Astrocyte (in vitro differentiated cells and primary cell): ENCODE measurements at regions not wholly inside any gene's neighbourhood (a gene's known extent, or its start where the extent isn't known, plus 50 kb on each side); places are given as distances from the start of the nearest gene placed in this dataset.

ENCODE experiments used
- DNase-seq: peaks from one replicate; pipeline ENCODE4 v3.0.0-alpha.2; 2010; ENCODE audit warnings: low read depth
- FAIRE-seq: peaks from 2 replicates; lab custom pipeline; 2011; peaks lifted over from hg19 to GRCh38; lab: Jason Lieb, UNC
- H2AFZ ChIP-seq: 2 replicates; pipeline ENCODE4 v1.6.0; 2012; ENCODE audit warnings: low read depth, low read length, inconsistent platforms
- H3K27ac ChIP-seq: 2 replicates; pipeline ENCODE4 v1.5.1; 2011; ENCODE audit warnings: low read depth, low read length, inconsistent platforms
- H3K27me3 ChIP-seq: 2 replicates; pipeline ENCODE4 v1.6.0; 2011; ENCODE audit warnings: low read length, inconsistent platforms; ENCODE audit not compliant: insufficient read depth
- H3K36me3 ChIP-seq: 2 replicates; pipeline ENCODE4 v1.5.1; 2011; ENCODE audit warnings: low read length, inconsistent platforms; ENCODE audit not compliant: insufficient read depth
- H3K4me1 ChIP-seq: 2 replicates; pipeline ENCODE4 v1.5.1; 2011; ENCODE audit warnings: low read length, inconsistent platforms; ENCODE audit not compliant: insufficient read depth
- H3K4me2 ChIP-seq: 2 replicates; pipeline ENCODE4 v1.6.0; 2012; ENCODE audit warnings: low read length, inconsistent platforms
- H3K4me3 ChIP-seq: 2 replicates; pipeline ENCODE4 v1.5.1; 2011; ENCODE audit warnings: low read depth, mild to moderate bottlenecking, low read length, inconsistent platforms; ENCODE audit not compliant: insufficient read depth
- H3K79me2 ChIP-seq: 2 replicates; pipeline ENCODE4 v1.6.0; 2012; ENCODE audit warnings: mild to moderate bottlenecking, low read length, inconsistent platforms; ENCODE audit not compliant: insufficient read depth
- H3K9ac ChIP-seq: 2 replicates; pipeline ENCODE4 v1.6.0; 2012; ENCODE audit warnings: mild to moderate bottlenecking, low read length, inconsistent platforms
- H3K9me3 ChIP-seq: 2 replicates; pipeline ENCODE4 v1.5.1; 2012; ENCODE audit warnings: low read depth, mild to moderate bottlenecking, low read length, inconsistent platforms; ENCODE audit not compliant: insufficient read depth
- H4K20me1 ChIP-seq: 2 replicates; pipeline ENCODE4 v1.6.0; 2012; ENCODE audit warnings: low read length, inconsistent platforms; ENCODE audit not compliant: insufficient read depth
- H3K27ac Mint-ChIP-seq: one replicate; pipeline ENCODE4 v1.8.0; 2021; ENCODE audit warnings: mild to moderate bottlenecking, mixed read lengths; ENCODE audit not compliant: unreplicated experiment
- H3K27me3 Mint-ChIP-seq: one replicate; pipeline ENCODE4 v1.8.0; 2021; ENCODE audit warnings: low read depth, mixed read lengths; ENCODE audit not compliant: unreplicated experiment
- H3K36me3 Mint-ChIP-seq: one replicate; pipeline ENCODE4 v1.8.0; 2021; ENCODE audit warnings: low read depth, mixed read lengths; ENCODE audit not compliant: unreplicated experiment
- H3K4me1 Mint-ChIP-seq: one replicate; pipeline ENCODE4 v1.8.0; 2021; ENCODE audit warnings: low read depth, mixed read lengths; ENCODE audit not compliant: unreplicated experiment
- H3K4me3 Mint-ChIP-seq: one replicate; pipeline ENCODE4 v1.8.0; 2021; ENCODE audit warnings: mild to moderate bottlenecking, moderate library complexity, mixed read lengths; ENCODE audit not compliant: unreplicated experiment
- H3K9me3 Mint-ChIP-seq: one replicate; pipeline ENCODE4 v1.8.0; 2021; ENCODE audit warnings: mild to moderate bottlenecking, mixed read lengths; ENCODE audit not compliant: unreplicated experiment
- EZH2 ChIP-seq: IDR thresholded peaks from 2 replicates; pipeline ENCODE4 v1.6.1; 2012; ENCODE audit warnings: mild to moderate bottlenecking, low read length, inconsistent platforms; ENCODE audit not compliant: insufficient read depth
- TF ChIP-seq, protein P1 (sequence below): IDR thresholded peaks from 2 replicates; pipeline ENCODE4 v1.5.1; 2011; ENCODE audit warnings: low read depth, mild to moderate bottlenecking, inconsistent platforms, low read length, moderate library complexity; ENCODE audit not compliant: insufficient read depth

DNA sequence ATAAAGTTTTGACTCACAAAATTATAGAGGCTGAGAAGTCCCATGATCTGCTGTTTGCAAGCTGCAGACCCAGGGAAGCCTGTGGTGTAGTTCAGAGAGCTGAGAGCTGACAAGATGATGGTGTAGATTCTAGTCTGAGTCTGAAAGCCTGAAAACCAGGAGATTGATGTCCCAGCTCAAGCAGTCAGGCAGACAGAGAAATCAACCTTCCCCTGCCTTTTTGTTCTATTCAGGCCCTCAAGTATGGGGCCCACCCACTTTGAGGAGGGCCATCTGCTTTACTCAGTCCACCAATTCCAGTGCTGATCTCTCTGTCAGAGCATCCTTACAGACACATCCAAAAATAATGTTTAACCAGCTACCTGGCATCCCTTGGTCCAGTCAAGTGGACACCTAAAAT is 479.6 kb downstream of the STK39 start:
- no peaks in the 10 kb centered on the region for H3K36me3 Mint-ChIP-seq
- H3K27ac Mint-ChIP-seq = no peak overlapping the region
- DNase-seq (no peak), FAIRE-seq (no peak)
- H3K4me3 Mint-ChIP-seq = no peak overlapping the region
- H3K9me3 ChIP-seq = no peaks in the 10 kb centered on the region
- H2AFZ ChIP-seq = no peak overlapping the region
- no peak overlapping the region for H3K27ac ChIP-seq
- H3K79me2 ChIP-seq = no peaks in the 10 kb centered on the region
- H3K4me3 ChIP-seq = no peak overlapping the region
- H4K20me1 ChIP-seq = no peaks in the 10 kb centered on the region
- no peaks in the 10 kb centered on the region for H3K4me1 ChIP-seq
- H3K4me1 Mint-ChIP-seq = peaks cover 5% of the 10 kb centered on the region
- no peak overlapping the region for H3K4me2 ChIP-seq
- H3K9me3 Mint-ChIP-seq = no peaks in the 10 kb centered on the region
- TF ChIP-seq EZH2 = no peak
- TF ChIP-seq, protein P1, sequence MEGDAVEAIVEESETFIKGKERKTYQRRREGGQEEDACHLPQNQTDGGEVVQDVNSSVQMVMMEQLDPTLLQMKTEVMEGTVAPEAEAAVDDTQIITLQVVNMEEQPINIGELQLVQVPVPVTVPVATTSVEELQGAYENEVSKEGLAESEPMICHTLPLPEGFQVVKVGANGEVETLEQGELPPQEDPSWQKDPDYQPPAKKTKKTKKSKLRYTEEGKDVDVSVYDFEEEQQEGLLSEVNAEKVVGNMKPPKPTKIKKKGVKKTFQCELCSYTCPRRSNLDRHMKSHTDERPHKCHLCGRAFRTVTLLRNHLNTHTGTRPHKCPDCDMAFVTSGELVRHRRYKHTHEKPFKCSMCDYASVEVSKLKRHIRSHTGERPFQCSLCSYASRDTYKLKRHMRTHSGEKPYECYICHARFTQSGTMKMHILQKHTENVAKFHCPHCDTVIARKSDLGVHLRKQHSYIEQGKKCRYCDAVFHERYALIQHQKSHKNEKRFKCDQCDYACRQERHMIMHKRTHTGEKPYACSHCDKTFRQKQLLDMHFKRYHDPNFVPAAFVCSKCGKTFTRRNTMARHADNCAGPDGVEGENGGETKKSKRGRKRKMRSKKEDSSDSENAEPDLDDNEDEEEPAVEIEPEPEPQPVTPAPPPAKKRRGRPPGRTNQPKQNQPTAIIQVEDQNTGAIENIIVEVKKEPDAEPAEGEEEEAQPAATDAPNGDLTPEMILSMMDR = no peak
- no peaks in the 10 kb centered on the region for H3K27me3 ChIP-seq
- no peak overlapping the region for H3K9ac ChIP-seq
- H3K27me3 Mint-ChIP-seq = no peaks in the 10 kb centered on the region
- H3K36me3 ChIP-seq = no peaks in the 10 kb centered on the region

DNA sequence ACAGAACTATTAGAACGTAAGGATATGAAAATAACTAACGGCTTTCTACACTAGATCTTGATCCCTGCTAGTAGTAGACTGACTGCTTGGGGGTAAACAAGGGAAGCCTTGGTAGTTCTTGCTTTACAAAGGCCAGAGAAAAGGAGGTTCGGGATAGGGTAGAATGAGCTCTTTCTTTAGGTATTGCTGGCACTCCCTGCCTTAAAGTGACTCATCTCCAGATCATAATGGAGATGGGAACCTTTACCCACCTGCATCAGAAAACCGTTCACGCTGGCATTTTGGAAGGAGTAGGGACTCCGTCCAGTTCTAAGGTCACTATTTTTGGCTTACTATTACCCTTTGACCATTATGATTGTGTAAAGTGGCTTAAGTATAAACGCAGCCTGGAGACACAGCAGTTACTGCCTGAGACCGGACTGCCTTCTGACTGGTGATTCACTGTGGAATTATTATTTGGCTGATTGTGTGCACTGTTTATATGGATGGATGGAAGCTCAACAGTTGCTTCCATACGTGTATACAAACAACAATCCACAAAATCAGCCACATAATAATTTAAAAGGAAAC is 482.5 kb downstream of the STK39 start:
- FAIRE-seq = no peak

More for the DNA sequence above, 482.5 kb downstream of the STK39 start:
- Histone ChIP-seq H3K27me3 (no peaks in the 10 kb centered on the region), H3K9me3 (no peaks in the 10 kb centered on the region), H3K4me3 (no peak overlapping the region), H3K36me3 (no peaks in the 10 kb centered on the region), H3K4me2 (no peak overlapping the region), H3K4me1 (no peaks in the 10 kb centered on the region), H3K79me2 (no peaks in the 10 kb centered on the region), H3K27ac (no peak overlapping the region), H2AFZ (no peak overlapping the region), H4K20me1 (no peaks in the 10 kb centered on the region), H3K9ac (no peak overlapping the region)
- Mint-ChIP-seq H3K9me3 (no peaks in the 10 kb centered on the region), H3K27ac (no peak overlapping the region), H3K4me3 (no peak overlapping the region), H3K36me3 (no peaks in the 10 kb centered on the region), H3K27me3 (no peaks in the 10 kb centered on the region), H3K4me1 (peaks cover 5% of the 10 kb centered on the region)
- DNase-seq = no peak
- TF ChIP-seq, protein P1 = no peak
- TF ChIP-seq EZH2 = no peak
